ENCODE measurements at regions not wholly inside any gene's neighbourhood (a gene's known extent, or its start where the extent isn't known, plus 50 kb on each side); places are given as distances from the start of the nearest gene placed in this dataset.

DNA sequence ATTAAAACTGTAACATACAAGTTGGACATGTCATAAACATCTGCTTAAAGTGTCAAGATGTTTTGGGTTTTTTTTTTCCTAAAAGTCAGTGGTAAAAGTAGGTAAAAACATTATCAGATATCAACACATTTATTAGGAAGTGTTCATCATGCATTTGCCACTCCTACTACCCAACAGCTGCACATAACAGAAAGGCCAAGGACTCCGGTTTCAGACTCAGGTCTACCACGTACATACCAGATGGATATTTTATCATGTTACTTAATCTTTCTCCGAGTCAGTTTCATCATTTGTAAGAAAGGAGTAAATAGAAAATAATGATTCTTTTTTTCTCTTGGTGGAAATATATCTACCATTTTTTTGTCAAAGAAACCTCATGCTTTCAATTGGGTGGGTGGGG lies 192.3 kb downstream of the UBE2E3 start:
- DNase-seq = no peak
- peaks cover 9% of the 10 kb centered on the region for H3K9me3 Mint-ChIP-seq
- H3K4me1 Mint-ChIP-seq = peaks cover 73% of the 10 kb centered on the region
- ChIA-PET POLR2A (interaction anchor here (1.0 to 1.5 kb wide), 2 partner anchors 136 to 285 kb away, joined by 3 read pairs; no protein-coding TSS in a partner anchor), CTCF (no interaction called here)
- no peak overlapping the region for H3K4me3 Mint-ChIP-seq
- H3K27me3 Mint-ChIP-seq = no peaks in the 10 kb centered on the region
- peak overlapping the region; percentile 25 for H3K27ac Mint-ChIP-seq
- H3K36me3 Mint-ChIP-seq (ENCODE audit: low read depth) = peaks cover 37% of the 10 kb centered on the region

DNA sequence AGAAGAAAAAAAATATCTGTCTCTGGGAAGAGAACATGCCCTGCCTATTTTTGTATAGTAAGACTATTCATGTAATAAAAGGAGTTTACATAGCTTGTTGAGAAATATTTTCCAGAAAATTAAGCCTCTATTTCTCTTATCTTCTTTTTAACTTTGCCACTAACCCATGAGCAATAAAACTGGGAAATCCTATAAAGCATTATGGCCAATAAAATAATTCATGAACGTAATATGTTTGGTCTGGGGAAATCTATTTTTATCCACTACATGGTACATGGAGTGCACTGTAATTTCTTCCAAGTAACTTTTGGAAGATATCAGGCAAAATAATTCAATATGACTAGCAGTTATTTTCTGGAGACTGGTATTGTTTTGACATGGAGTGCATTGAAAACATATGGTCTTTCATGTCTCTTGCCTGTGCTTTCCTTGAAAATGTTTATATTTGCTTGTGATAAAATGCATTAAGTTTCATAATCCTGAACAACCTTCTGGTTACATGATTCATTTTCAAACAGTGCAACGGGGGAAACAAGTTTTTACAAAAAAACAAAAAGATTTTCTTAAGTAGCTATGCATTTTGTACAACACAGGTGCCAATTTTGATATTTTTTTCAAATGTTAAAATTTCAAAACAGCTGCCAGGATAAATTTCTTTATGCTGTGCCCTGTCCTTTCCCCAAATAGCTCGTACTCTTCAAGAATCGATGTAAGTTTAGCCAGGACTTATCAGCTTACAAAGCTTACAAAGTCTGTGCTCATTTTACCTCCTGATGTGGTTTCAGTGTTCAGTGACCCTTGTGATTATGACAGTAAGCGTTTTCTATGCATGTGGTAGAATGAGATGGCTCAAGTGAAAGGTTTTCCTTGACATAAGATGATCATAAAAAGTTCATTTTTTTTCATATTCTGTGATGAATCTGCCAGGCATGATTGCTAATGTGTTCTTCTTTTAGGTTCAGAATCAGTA lies 194.5 kb downstream of the UBE2E3 start:
- peaks cover 40% of the 10 kb centered on the region for H3K36me3 Mint-ChIP-seq (ENCODE audit: low read depth)
- no peaks in the 10 kb centered on the region for H3K27me3 Mint-ChIP-seq
- DNase-seq = no peak
- CTCF ChIA-PET = interaction anchor here (1.2 to 1.5 kb wide), 2 partner anchors 16 to 283 kb away, joined by 4 read pairs; partner anchors contain the start of gene ITGA4
- H3K27ac Mint-ChIP-seq = peak overlapping the region; percentile 53
- H3K9me3 Mint-ChIP-seq = peaks cover 8% of the 10 kb centered on the region
- POLR2A ChIA-PET = interaction anchor here (0.7 to 2.2 kb wide), 13 partner anchors 16 to 294 kb away, joined by 3 to 7 read pairs (median 4); partner anchors contain the start of gene ITGA4
- H3K4me3 Mint-ChIP-seq = no peak overlapping the region
- H3K4me1 Mint-ChIP-seq = peaks cover 83% of the 10 kb centered on the region

DNA sequence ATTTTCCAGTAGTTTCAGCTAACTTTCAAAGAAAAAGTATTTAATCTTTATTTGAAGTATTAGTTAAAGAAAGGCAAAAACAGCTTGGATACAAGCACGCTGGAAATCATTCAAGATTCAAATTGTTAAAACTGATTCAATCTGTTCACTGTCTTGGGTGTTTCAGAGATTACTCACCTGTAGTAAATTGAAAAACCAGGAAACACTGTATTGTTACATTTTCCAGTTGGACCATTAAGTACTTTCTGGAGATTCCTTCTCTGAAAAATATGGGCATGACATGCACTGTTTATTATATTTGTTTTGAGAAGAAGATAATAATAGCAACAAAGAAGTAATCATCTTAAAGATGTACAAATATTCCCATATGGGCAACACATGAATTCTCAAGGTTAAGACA lies 196.1 kb downstream of the UBE2E3 start:
- no peak for DNase-seq
- H3K4me1 Mint-ChIP-seq = peaks cover 76% of the 10 kb centered on the region
- POLR2A ChIA-PET = interaction anchor here (0.9 to 2.0 kb wide), 7 partner anchors 22 to 284 kb away, joined by 3 to 8 read pairs (median 5); no protein-coding TSS in a partner anchor
- peaks cover 14% of the 10 kb centered on the region for H3K9me3 Mint-ChIP-seq
- H3K27me3 Mint-ChIP-seq = no peaks in the 10 kb centered on the region
- H3K36me3 Mint-ChIP-seq (ENCODE audit: low read depth) = peaks cover 47% of the 10 kb centered on the region
- peak overlapping the region; percentile 71 for H3K27ac Mint-ChIP-seq
- H3K4me3 Mint-ChIP-seq = no peak overlapping the region
- CTCF ChIA-PET = interaction anchor here (0.9 to 2.6 kb wide), 2 partner anchors 10 to 73 kb away, joined by 4 to 7 read pairs; no protein-coding TSS in a partner anchor

DNA sequence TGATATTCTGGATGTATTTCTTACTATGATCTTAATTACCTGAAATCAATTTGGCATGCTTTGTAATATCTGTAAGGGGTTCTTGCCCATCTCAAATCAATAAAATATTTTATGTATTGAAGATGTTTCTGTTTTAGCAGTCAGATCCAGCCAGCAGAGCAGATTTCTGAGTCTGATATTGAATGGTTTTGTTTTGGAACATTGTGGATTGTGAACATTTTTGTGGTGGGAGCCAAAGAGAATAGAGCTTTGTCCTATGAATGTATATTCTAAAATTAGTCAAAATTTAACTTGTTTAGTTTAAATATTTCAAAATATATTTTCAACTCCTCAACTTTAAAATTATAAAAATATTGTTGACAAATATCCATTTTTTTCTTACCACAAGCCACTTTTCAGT lies 197.0 kb downstream of the UBE2E3 start:
- H3K4me1 Mint-ChIP-seq = peaks cover 72% of the 10 kb centered on the region
- ChIA-PET CTCF (interaction anchor here (1.3 to 2.6 kb wide), 4 partner anchors 31 to 74 kb away, joined by 4 to 10 read pairs (median 6); no protein-coding TSS in a partner anchor), POLR2A (interaction anchor here (0.8 to 2.0 kb wide), 15 partner anchors 12 to 283 kb away, joined by 3 to 8 read pairs (median 5); partner anchors contain the start of gene ITGA4)
- H3K4me3 Mint-ChIP-seq = no peak overlapping the region
- no peak for DNase-seq
- peaks cover 47% of the 10 kb centered on the region for H3K36me3 Mint-ChIP-seq (ENCODE audit: low read depth)
- peak overlapping the region; percentile 71 for H3K27ac Mint-ChIP-seq
- H3K9me3 Mint-ChIP-seq = peaks cover 14% of the 10 kb centered on the region
- H3K27me3 Mint-ChIP-seq = no peaks in the 10 kb centered on the region

DNA sequence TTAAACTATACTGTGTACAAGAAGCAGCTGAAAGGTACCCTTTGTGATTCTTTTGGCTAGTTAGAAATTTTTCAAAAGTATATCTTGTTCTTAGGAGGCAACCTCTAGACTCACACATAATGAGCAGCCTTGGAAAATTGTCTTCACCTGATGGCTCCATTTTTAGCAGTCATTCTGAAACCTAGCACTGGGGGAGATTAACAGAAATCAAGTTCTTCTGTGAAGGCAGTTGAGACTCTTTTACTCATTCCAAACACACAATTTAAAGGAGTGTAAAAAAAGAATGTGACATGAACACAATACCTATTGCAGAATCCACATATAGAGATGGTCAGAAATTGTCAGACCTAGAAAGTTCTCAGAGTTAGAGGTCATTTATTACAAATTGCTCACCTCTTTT lies 197.7 kb downstream of the UBE2E3 start:
- peak overlapping the region; percentile 67 for H3K27ac Mint-ChIP-seq
- DNase-seq = no peak
- no peak overlapping the region for H3K4me3 Mint-ChIP-seq
- no peaks in the 10 kb centered on the region for H3K27me3 Mint-ChIP-seq
- peaks cover 14% of the 10 kb centered on the region for H3K9me3 Mint-ChIP-seq
- ChIA-PET CTCF (interaction anchor here (0.7 to 2.6 kb wide), 15 partner anchors 12 to 135 kb away, joined by 3 to 10 read pairs (median 4); no protein-coding TSS in a partner anchor), POLR2A (interaction anchor here (0.8 to 2.0 kb wide), 18 partner anchors 10 to 288 kb away, joined by 3 to 8 read pairs (median 4); partner anchors contain the start of gene ITGA4)
- peaks cover 68% of the 10 kb centered on the region for H3K4me1 Mint-ChIP-seq
- peaks cover 44% of the 10 kb centered on the region for H3K36me3 Mint-ChIP-seq (ENCODE audit: low read depth)

GRCh38 chr2:181178823-181179412 lies 198.5 kb downstream of the UBE2E3 start:
- H3K4me1 Mint-ChIP-seq = peaks cover 62% of the 10 kb centered on the region
- ChIA-PET CTCF (interaction anchor here (0.7 to 2.6 kb wide), 16 partner anchors 12 to 134 kb away, joined by 3 to 10 read pairs (median 4); no protein-coding TSS in a partner anchor), POLR2A (interaction anchor here (0.8 to 2.0 kb wide), 17 partner anchors 11 to 287 kb away, joined by 3 to 8 read pairs (median 5); partner anchors contain the start of gene ITGA4)
- H3K27ac Mint-ChIP-seq = peak overlapping the region; percentile 67
- H3K4me3 Mint-ChIP-seq = no peak overlapping the region
- H3K27me3 Mint-ChIP-seq = no peaks in the 10 kb centered on the region
- peaks cover 37% of the 10 kb centered on the region for H3K36me3 Mint-ChIP-seq (ENCODE audit: low read depth)
- peak; percentile 60 for DNase-seq
- peaks cover 12% of the 10 kb centered on the region for H3K9me3 Mint-ChIP-seq

GRCh38 chr2:181183878-181184542 lies 203.6 kb downstream of the UBE2E3 start:
- Mint-ChIP-seq H3K27me3 (no peaks in the 10 kb centered on the region), H3K9me3 (peaks cover 19% of the 10 kb centered on the region), H3K4me1 (peaks cover 41% of the 10 kb centered on the region), H3K27ac (no peak overlapping the region), H3K36me3 (ENCODE audit: low read depth) (peaks cover 35% of the 10 kb centered on the region), H3K4me3 (no peak overlapping the region)
- ChIA-PET CTCF (interaction anchor here (0.6 to 1.0 kb wide), 2 partner anchors 8 to 119 kb away, joined by 3 read pairs; no protein-coding TSS in a partner anchor), POLR2A (interaction anchor here (0.6 to 3.3 kb wide), 3 partner anchors 11 to 149 kb away, joined by 3 to 22 read pairs (median 3); no protein-coding TSS in a partner anchor)
- DNase-seq = no peak

- Mint-ChIP-seq H3K4me1 (peaks cover 30% of the 10 kb centered on the region), H3K36me3 (ENCODE audit: low read depth) (peaks cover 24% of the 10 kb centered on the region), H3K4me3 (no peak overlapping the region), H3K9me3 (peaks cover 8% of the 10 kb centered on the region), H3K27ac (no peak overlapping the region), H3K27me3 (no peaks in the 10 kb centered on the region)
- POLR2A ChIA-PET = interaction anchor here (1.6 to 3.3 kb wide), 2 partner anchors 10 to 123 kb away, joined by 4 to 22 read pairs; no protein-coding TSS in a partner anchor
- CTCF ChIA-PET = no interaction called here
- DNase-seq = no peak
These were observed 205.0 kb downstream of the UBE2E3 start for GRCh38 chr2:181185421-181185820.

DNA sequence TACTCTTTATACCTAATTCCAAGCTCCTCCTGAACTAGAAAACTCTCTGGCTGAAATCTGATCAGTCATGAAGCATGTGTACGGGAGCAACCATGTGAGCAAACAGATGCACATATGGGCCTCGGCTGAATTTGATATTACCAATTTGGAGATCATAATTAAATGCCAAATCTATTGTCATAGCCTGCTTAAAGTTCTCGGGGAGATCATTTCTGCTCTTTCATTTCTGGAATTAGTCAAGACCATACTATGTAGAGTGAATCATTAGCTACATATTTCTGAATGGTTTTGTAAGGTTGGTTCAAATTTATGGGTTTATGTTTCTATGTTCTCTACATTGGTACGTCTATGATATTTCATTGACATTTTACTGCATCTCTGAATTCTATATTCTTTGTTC lies 205.5 kb downstream of the UBE2E3 start:
- H3K4me1 Mint-ChIP-seq = peaks cover 34% of the 10 kb centered on the region
- no peaks in the 10 kb centered on the region for H3K27me3 Mint-ChIP-seq
- no peak for DNase-seq
- no peak overlapping the region for H3K4me3 Mint-ChIP-seq
- peaks cover 27% of the 10 kb centered on the region for H3K36me3 Mint-ChIP-seq (ENCODE audit: low read depth)
- peaks cover 12% of the 10 kb centered on the region for H3K9me3 Mint-ChIP-seq
- no peak overlapping the region for H3K27ac Mint-ChIP-seq
- POLR2A ChIA-PET = interaction anchor here (1.6 to 3.3 kb wide), 2 partner anchors 9 to 123 kb away, joined by 4 to 22 read pairs; no protein-coding TSS in a partner anchor
- CTCF ChIA-PET = interaction anchor here (0.7 kb wide), 1 partner anchor 33 kb away, joined by 3 read pairs; no protein-coding TSS in a partner anchor

DNA sequence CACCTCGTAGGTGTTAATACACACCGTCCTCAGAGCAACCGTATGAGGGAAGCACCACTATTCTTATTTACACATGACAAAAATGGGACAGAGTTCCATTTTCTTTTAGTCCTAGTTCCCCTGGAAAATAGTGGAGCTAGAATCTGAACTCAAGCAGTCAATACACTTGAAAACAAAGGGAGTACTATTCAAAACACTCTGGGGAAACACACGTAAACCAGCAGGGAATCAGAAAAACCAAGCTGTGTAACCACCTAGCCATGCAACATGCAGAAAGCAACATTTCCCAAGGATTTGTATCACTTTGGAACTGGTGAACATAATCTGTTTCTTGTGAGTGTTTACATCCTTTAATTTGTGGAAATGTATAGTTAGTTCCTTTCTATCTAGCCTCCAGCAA lies 208.2 kb downstream of the UBE2E3 start:
- peaks cover 45% of the 10 kb centered on the region for H3K4me1 Mint-ChIP-seq
- peaks cover 19% of the 10 kb centered on the region for H3K9me3 Mint-ChIP-seq
- no peak overlapping the region for H3K4me3 Mint-ChIP-seq
- H3K27ac Mint-ChIP-seq = no peak overlapping the region
- POLR2A ChIA-PET = interaction anchor here (1.0 kb wide), 1 partner anchor 270 kb away, joined by 3 read pairs; no protein-coding TSS in a partner anchor
- CTCF ChIA-PET = no interaction called here
- peaks cover 38% of the 10 kb centered on the region for H3K36me3 Mint-ChIP-seq (ENCODE audit: low read depth)
- H3K27me3 Mint-ChIP-seq = no peaks in the 10 kb centered on the region
- DNase-seq = no peak

DNA sequence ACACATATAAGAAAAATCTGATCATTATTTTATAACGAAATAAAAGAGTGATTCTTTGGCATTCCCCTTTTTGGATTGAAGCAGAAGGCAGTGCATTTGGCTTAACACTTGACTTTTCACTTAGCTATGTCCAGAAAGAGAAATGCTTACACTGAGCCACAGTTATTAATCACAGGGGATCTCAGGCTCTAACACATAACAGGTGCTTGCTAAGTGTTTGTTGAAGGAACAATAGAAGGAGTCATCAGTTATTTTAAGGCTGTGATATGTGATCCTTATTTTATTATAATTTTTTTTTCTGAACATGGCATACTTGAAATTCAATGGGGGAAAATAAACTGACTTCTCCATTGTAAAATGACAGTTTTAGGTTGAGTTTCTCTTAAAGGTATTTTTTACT lies 209.5 kb downstream of the UBE2E3 start:
- Mint-ChIP-seq H3K4me3 (no peak overlapping the region), H3K27ac (no peak overlapping the region), H3K27me3 (no peaks in the 10 kb centered on the region), H3K4me1 (peaks cover 46% of the 10 kb centered on the region), H3K36me3 (ENCODE audit: low read depth) (peaks cover 50% of the 10 kb centered on the region), H3K9me3 (peaks cover 30% of the 10 kb centered on the region)
- ChIA-PET POLR2A (interaction anchor here (0.9 to 2.4 kb wide), 4 partner anchors 11 to 265 kb away, joined by 3 to 8 read pairs (median 5); no protein-coding TSS in a partner anchor), CTCF (interaction anchor here (1.5 kb wide), 1 partner anchor 15 kb away, joined by 4 read pairs; no protein-coding TSS in a partner anchor)
- DNase-seq = no peak

- H3K36me3 Mint-ChIP-seq (ENCODE audit: low read depth) = peaks cover 47% of the 10 kb centered on the region
- POLR2A ChIA-PET = interaction anchor here (0.7 to 2.4 kb wide), 8 partner anchors 12 to 267 kb away, joined by 3 to 8 read pairs (median 4); partner anchors contain the start of gene ITGA4
- CTCF ChIA-PET = interaction anchor here (1.3 to 1.5 kb wide), 2 partner anchors 12 to 16 kb away, joined by 4 read pairs; no protein-coding TSS in a partner anchor
- DNase-seq = no peak
- H3K4me1 Mint-ChIP-seq = peaks cover 45% of the 10 kb centered on the region
- no peak overlapping the region for H3K4me3 Mint-ChIP-seq
- no peaks in the 10 kb centered on the region for H3K27me3 Mint-ChIP-seq
- H3K27ac Mint-ChIP-seq = no peak overlapping the region
- peaks cover 29% of the 10 kb centered on the region for H3K9me3 Mint-ChIP-seq
These were observed 210.3 kb downstream of the UBE2E3 start for GRCh38 chr2:181190711-181191110.
